Neural progenitor cell (in vitro differentiated cells): ENCODE measurements at regions not wholly inside any gene's neighbourhood (a gene's known extent, or its start where the extent isn't known, plus 50 kb on each side); places are given as distances from the start of the nearest gene placed in this dataset.

Experiments
- EZH2 ChIP-seq: fragments of 200-600 bp; sonication (generic); IDR thresholded peaks from 2 replicates; pipeline ENCODE4 v1.6.1; 2017; ENCODE audit warnings: antibody characterized with exemption, mild to moderate bottlenecking, moderate library complexity
- EZH2phosphoT487 ChIP-seq: fragments of 200-600 bp; sonication (generic); IDR thresholded peaks from 2 replicates; pipeline ENCODE4 v1.6.1; 2017; ENCODE audit warnings: antibody characterized with exemption
- TF ChIP-seq, protein P1 (sequence below): fragments of 200-600 bp; sonication (generic); IDR thresholded peaks from 2 replicates; pipeline ENCODE4 v1.5.1; 2017; ENCODE audit warnings: antibody characterized with exemption, mild to moderate bottlenecking

DNA sequence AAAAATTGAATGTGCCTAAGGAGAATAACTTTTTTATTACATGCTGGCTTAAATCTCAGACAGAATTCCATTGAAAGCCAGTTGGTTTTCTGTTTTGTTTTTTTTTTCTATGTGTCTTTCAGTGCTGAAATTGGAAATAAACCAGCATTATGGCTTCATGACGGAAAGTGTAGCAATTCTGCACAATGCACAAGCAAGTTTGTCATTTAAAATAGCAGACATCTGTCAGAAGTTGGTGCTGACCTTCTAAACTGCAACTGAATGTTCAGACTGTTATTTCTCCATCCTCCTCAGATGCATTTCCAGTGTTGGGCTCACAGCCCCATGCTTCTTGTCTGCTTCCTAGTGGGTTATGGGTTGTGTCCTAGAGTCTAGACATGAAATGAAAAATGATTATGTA, 107.2 kb upstream of the LIMCH1 start:
- TF ChIP-seq, protein P1, sequence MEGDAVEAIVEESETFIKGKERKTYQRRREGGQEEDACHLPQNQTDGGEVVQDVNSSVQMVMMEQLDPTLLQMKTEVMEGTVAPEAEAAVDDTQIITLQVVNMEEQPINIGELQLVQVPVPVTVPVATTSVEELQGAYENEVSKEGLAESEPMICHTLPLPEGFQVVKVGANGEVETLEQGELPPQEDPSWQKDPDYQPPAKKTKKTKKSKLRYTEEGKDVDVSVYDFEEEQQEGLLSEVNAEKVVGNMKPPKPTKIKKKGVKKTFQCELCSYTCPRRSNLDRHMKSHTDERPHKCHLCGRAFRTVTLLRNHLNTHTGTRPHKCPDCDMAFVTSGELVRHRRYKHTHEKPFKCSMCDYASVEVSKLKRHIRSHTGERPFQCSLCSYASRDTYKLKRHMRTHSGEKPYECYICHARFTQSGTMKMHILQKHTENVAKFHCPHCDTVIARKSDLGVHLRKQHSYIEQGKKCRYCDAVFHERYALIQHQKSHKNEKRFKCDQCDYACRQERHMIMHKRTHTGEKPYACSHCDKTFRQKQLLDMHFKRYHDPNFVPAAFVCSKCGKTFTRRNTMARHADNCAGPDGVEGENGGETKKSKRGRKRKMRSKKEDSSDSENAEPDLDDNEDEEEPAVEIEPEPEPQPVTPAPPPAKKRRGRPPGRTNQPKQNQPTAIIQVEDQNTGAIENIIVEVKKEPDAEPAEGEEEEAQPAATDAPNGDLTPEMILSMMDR: no peak
- TF ChIP-seq EZH2 (no peak), EZH2phosphoT487 (no peak)
